Subcutaneous abdominal adipose tissue (tissue), 5 donors: ENCODE measurements at regions not wholly inside any gene's neighbourhood (a gene's known extent, or its start where the extent isn't known, plus 50 kb on each side); places are given as distances from the start of the nearest gene placed in this dataset.

Experiments used
- H3K27ac ChIP-seq: one replicate; pipeline ENCODE4 v1.7.0; 2013; ENCODE audit warnings: low read depth, mild to moderate bottlenecking, inconsistent platforms, low read length, moderate library complexity
- H3K27me3 ChIP-seq, 5 donors: one replicate each; pipeline ENCODE4 v1.7.0; 2013; ENCODE audit warnings: low read length in 5 of 5, inconsistent platforms in 1 of 5; ENCODE audit not compliant: control insufficient read depth in 5 of 5, insufficient read depth in 4 of 5
- H3K36me3 ChIP-seq, 5 donors: one replicate each; pipeline ENCODE4 v1.7.0; 2013; ENCODE audit warnings: low read length in 5 of 5; ENCODE audit not compliant: control insufficient read depth in 5 of 5, insufficient read depth in 5 of 5
- H3K4me1 ChIP-seq, 5 donors: one replicate each; pipeline ENCODE4 v1.7.0; 2013; ENCODE audit warnings: low read length in 5 of 5, mild to moderate bottlenecking in 3 of 5, moderate library complexity in 1 of 5; ENCODE audit not compliant: control insufficient read depth in 5 of 5, insufficient read depth in 5 of 5
- H3K4me3 ChIP-seq, 5 donors: one replicate each; pipeline ENCODE4 v1.7.0; 2013; ENCODE audit warnings: low read length in 5 of 5, low read depth in 1 of 5
- H3K9ac ChIP-seq, 5 donors: one replicate each; pipeline ENCODE4 v1.7.0; 2013; ENCODE audit warnings: low read length in 5 of 5, mild to moderate bottlenecking in 4 of 5, moderate library complexity in 3 of 5
- H3K9me3 ChIP-seq, 5 donors: one replicate each; pipeline ENCODE4 v1.7.0; 2013; ENCODE audit warnings: low read length in 5 of 5; ENCODE audit not compliant: control insufficient read depth in 5 of 5
- donor health status: healthy.
- donor health status: healthy.
- donor health status: healthy.
- donor health status: healthy.
- donor health status: healthy.

GRCh38 chr18:79595876-79596374 is 83.7 kb upstream of the CTDP1 start:
- Histone ChIP-seq H3K4me1 (peaks cover 0 to under 1% (median 0%) of the 10 kb centered on the region in 5 donors), H3K27ac (no peak overlapping the region), H3K36me3 (peaks cover 0 to 3% (median 0%) of the 10 kb centered on the region in 5 donors), H3K9me3 (peaks cover 0 to 17% (median 10%) of the 10 kb centered on the region in 5 donors), H3K4me3 (no peak overlapping the region), H3K27me3 (peaks cover 0 to 22% (median 13%) of the 10 kb centered on the region in 5 donors), H3K9ac (no peak overlapping the region)

GRCh38 chr18:79596446-79597175 is 83.0 kb upstream of the CTDP1 start:
- Histone ChIP-seq H3K4me3 (no peak overlapping the region), H3K4me1 (no peaks in the 10 kb centered on the region), H3K9me3 (peaks cover 0 to 17% (median 10%) of the 10 kb centered on the region in 5 donors), H3K27me3 (peaks cover 0 to 22% (median 13%) of the 10 kb centered on the region in 5 donors), H3K27ac (no peak overlapping the region), H3K36me3 (peaks cover 0 to 3% (median 0%) of the 10 kb centered on the region in 5 donors), H3K9ac (no peak overlapping the region)

- no peak overlapping the region for H3K4me3 ChIP-seq
- H3K4me1 ChIP-seq: peaks cover 0 to 2% (median under 1%) of the 10 kb centered on the region in 5 donors
- H3K27me3 ChIP-seq: peaks cover 0 to 22% (median 13%) of the 10 kb centered on the region in 5 donors
- H3K9me3 ChIP-seq: peaks cover 0 to 17% (median 10%) of the 10 kb centered on the region in 5 donors
- H3K9ac ChIP-seq: no peak overlapping the region
- peaks cover 0 to 3% (median 0%) of the 10 kb centered on the region in 5 donors for H3K36me3 ChIP-seq
- no peak overlapping the region for H3K27ac ChIP-seq
These were observed 82.3 kb upstream of the CTDP1 start for GRCh38 chr18:79597176-79597830.

- Histone ChIP-seq H3K9ac (no peak overlapping the region), H3K27me3 (peaks cover 0 to 22% (median 13%) of the 10 kb centered on the region in 5 donors)
These were observed 81.6 kb upstream of the CTDP1 start for GRCh38 chr18:79597831-79598632.

GRCh38 chr18:79598633-79599175 is 80.9 kb upstream of the CTDP1 start:
- Histone ChIP-seq H3K4me3 (no peak overlapping the region), H3K9me3 (peaks cover 0 to 7% (median 4%) of the 10 kb centered on the region in 5 donors), H3K9ac (no peak overlapping the region), H3K36me3 (peaks cover 0 to 3% (median 0%) of the 10 kb centered on the region in 5 donors), H3K4me1 (peaks cover 0 to 13% (median 6%) of the 10 kb centered on the region in 5 donors), H3K27ac (no peak overlapping the region), H3K27me3 (peaks cover 0 to 22% (median 13%) of the 10 kb centered on the region in 5 donors)

More at GRCh38 chr18:79597831-79598632, 81.6 kb upstream of the CTDP1 start:
- Histone ChIP-seq H3K36me3 (peaks cover 0 to 3% (median 0%) of the 10 kb centered on the region in 5 donors), H3K27ac (no peak overlapping the region), H3K4me3 (no peak overlapping the region), H3K4me1 (peaks cover 0 to 8% (median 6%) of the 10 kb centered on the region in 5 donors), H3K9me3 (peaks cover 0 to 11% (median 5%) of the 10 kb centered on the region in 5 donors)

- peaks cover 0 to under 1% (median 0%) of the 10 kb centered on the region in 5 donors for H3K36me3 ChIP-seq
- peaks cover 0 to 22% (median 16%) of the 10 kb centered on the region in 5 donors for H3K27me3 ChIP-seq
- no peak overlapping the region for H3K9ac ChIP-seq
- H3K9me3 ChIP-seq: peaks cover 0 to 7% (median 4%) of the 10 kb centered on the region in 5 donors
- H3K27ac ChIP-seq: no peak overlapping the region
- H3K4me3 ChIP-seq: no peak overlapping the region
- peaks cover 0 to 13% (median 6%) of the 10 kb centered on the region in 5 donors for H3K4me1 ChIP-seq
These were observed 80.1 kb upstream of the CTDP1 start for GRCh38 chr18:79599441-79599931.

GRCh38 chr18:79600141-79600540 is 79.5 kb upstream of the CTDP1 start:
- Histone ChIP-seq H3K9me3 (peaks cover 0 to 7% (median 4%) of the 10 kb centered on the region in 5 donors), H3K4me1 (peaks cover 0 to 13% (median 6%) of the 10 kb centered on the region in 5 donors), H3K4me3 (no peak overlapping the region), H3K27me3 (peaks cover 0 to 22% (median 16%) of the 10 kb centered on the region in 5 donors), H3K27ac (no peak overlapping the region), H3K9ac (no peak overlapping the region), H3K36me3 (no peaks in the 10 kb centered on the region)

- no peak overlapping the region for H3K27ac ChIP-seq
- peaks cover 0 to 7% (median 4%) of the 10 kb centered on the region in 5 donors for H3K9me3 ChIP-seq
- H3K36me3 ChIP-seq: no peaks in the 10 kb centered on the region
- no peak overlapping the region for H3K4me3 ChIP-seq
- H3K27me3 ChIP-seq: peaks cover 0 to 22% (median 16%) of the 10 kb centered on the region in 5 donors
- no peak overlapping the region for H3K9ac ChIP-seq
- peaks cover 0 to 13% (median 6%) of the 10 kb centered on the region in 5 donors for H3K4me1 ChIP-seq
These were observed 79.0 kb upstream of the CTDP1 start for GRCh38 chr18:79600596-79600995.

GRCh38 chr18:79601234-79601633 is 78.4 kb upstream of the CTDP1 start:
- Histone ChIP-seq H3K4me3 (no peak overlapping the region), H3K9me3 (peaks cover 0 to 2% (median 0%) of the 10 kb centered on the region in 5 donors), H3K27me3 (peaks cover 0 to 19% (median 13%) of the 10 kb centered on the region in 5 donors), H3K27ac (no peak overlapping the region), H3K9ac (no peak overlapping the region), H3K4me1 (peaks cover 0 to 13% (median 6%) of the 10 kb centered on the region in 5 donors), H3K36me3 (no peaks in the 10 kb centered on the region)
